ENCODE measurements at regions not wholly inside any gene's neighbourhood (a gene's known extent, or its start where the extent isn't known, plus 50 kb on each side); places are given as distances from the start of the nearest gene placed in this dataset.

DNA sequence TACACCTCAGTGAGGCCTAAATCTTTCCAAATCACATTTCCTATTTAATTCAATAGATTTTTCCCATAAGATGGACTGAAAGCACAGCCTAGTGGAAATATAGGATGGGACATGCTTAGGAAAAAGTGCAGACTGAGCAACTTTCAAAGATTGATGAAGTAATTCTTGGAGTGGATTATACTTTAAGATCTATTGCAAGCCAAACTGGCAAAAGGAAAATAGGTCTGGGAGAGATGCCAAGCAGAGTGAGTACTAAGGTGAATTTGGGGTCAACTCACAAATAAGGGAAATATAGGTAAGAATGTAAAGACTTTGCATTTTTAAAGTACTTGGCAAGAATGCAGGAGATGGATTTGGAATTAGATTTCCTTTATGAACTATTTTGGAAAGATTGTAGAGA lies 170.2 kb upstream of the FOXG1 start (continued):
- TF ChIP-seq ZBTB17 (tag by site-specific recombination; IDR thresholded peaks at IDR 0.05) = no peak

DNA sequence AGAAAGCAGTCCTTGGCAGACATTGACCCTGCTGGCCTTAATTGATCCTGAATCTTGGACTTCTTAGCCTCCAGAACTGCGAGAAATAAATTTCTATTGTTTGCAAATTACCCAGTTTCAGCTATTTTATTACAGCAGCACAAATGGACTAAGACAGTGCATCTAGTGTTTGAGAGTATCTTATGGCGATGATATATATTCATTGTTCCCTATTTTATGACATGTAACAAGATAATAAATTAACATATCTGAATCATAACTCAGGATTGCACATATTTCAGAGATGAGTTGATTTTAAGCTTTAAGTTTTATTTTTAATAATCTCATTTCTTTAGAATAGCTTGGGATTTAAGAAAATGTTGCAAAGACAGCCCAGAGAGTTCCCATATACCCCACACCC lies 167.4 kb upstream of the FOXG1 start:
- Histone ChIP-seq H3K27ac (ENCODE audit: extremely low read depth, low read depth, low read length) (no peak overlapping the region), H3K36me3 (ENCODE audit: control insufficient read depth in 2 of 2, insufficient read depth in 1 of 2, low read length in 2 of 2) (no peaks in the 10 kb centered on the region), H3K9me3 (ENCODE audit: control insufficient read depth, insufficient read depth, low read depth, low read length) (no peaks in the 10 kb centered on the region), H3K4me3 (ENCODE audit: low read depth, low read length) (no peak overlapping the region), H3K4me1 (ENCODE audit: control insufficient read depth, insufficient read depth, low read length) (no peaks in the 10 kb centered on the region)
- ChIA-PET POLR2A (no interaction called here), CTCF (interaction anchor here (3.3 kb wide), 1 partner anchor 10 kb away, joined by 11 read pairs; no protein-coding TSS in a partner anchor)
- TF ChIP-seq, protein P1, sequence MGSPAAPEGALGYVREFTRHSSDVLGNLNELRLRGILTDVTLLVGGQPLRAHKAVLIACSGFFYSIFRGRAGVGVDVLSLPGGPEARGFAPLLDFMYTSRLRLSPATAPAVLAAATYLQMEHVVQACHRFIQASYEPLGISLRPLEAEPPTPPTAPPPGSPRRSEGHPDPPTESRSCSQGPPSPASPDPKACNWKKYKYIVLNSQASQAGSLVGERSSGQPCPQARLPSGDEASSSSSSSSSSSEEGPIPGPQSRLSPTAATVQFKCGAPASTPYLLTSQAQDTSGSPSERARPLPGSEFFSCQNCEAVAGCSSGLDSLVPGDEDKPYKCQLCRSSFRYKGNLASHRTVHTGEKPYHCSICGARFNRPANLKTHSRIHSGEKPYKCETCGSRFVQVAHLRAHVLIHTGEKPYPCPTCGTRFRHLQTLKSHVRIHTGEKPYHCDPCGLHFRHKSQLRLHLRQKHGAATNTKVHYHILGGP (tag by site-specific recombination; IDR thresholded peaks at IDR 0.05) = no peak
- TF ChIP-seq KLF7 (tag by site-specific recombination; IDR thresholded peaks at IDR 0.05; ENCODE audit: borderline replicate concordance) (no peak), PRDM1 (tag by site-specific recombination; IDR thresholded peaks at IDR 0.05) (no peak), ZBTB8A (tag by site-specific recombination; IDR thresholded peaks at IDR 0.05) (no peak), ZFP3 (tag by site-specific recombination; IDR thresholded peaks at IDR 0.05; ENCODE audit: low read depth) (no peak), ZNF473 (tag by site-specific recombination; IDR thresholded peaks at IDR 0.05) (no peak), ZNF76 (tag by site-specific recombination; IDR thresholded peaks at IDR 0.05; ENCODE audit: borderline replicate concordance, low read depth) (no peak), YY2 (tag by site-specific recombination; IDR thresholded peaks at IDR 0.05) (no peak), ZNF19 (tag by site-specific recombination; IDR thresholded peaks at IDR 0.05; ENCODE audit: low read depth) (no peak), ZNF596 (tag by site-specific recombination; IDR thresholded peaks at IDR 0.05) (no peak), ZBTB7A (tag by site-specific recombination; IDR thresholded peaks at IDR 0.05; ENCODE audit: low read depth) (no peak), ZNF366 (tag by site-specific recombination; conservative IDR thresholded peaks at IDR 0.05) (no peak), ZNF350 (tag by site-specific recombination; IDR thresholded peaks at IDR 0.05) (no peak), GLIS1 (tag by site-specific recombination; IDR thresholded peaks at IDR 0.05) (no peak), ZNF175 (tag by site-specific recombination; IDR thresholded peaks at IDR 0.05) (no peak), ZNF121 (tag by site-specific recombination; IDR thresholded peaks at IDR 0.05) (no peak)
- TF ChIP-seq, protein P2, sequence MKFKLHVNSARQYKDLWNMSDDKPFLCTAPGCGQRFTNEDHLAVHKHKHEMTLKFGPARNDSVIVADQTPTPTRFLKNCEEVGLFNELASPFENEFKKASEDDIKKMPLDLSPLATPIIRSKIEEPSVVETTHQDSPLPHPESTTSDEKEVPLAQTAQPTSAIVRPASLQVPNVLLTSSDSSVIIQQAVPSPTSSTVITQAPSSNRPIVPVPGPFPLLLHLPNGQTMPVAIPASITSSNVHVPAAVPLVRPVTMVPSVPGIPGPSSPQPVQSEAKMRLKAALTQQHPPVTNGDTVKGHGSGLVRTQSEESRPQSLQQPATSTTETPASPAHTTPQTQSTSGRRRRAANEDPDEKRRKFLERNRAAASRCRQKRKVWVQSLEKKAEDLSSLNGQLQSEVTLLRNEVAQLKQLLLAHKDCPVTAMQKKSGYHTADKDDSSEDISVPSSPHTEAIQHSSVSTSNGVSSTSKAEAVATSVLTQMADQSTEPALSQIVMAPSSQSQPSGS (tag by site-specific recombination; IDR thresholded peaks at IDR 0.05; ENCODE audit: low read depth) = no peak
- TF ChIP-seq, protein P3, sequence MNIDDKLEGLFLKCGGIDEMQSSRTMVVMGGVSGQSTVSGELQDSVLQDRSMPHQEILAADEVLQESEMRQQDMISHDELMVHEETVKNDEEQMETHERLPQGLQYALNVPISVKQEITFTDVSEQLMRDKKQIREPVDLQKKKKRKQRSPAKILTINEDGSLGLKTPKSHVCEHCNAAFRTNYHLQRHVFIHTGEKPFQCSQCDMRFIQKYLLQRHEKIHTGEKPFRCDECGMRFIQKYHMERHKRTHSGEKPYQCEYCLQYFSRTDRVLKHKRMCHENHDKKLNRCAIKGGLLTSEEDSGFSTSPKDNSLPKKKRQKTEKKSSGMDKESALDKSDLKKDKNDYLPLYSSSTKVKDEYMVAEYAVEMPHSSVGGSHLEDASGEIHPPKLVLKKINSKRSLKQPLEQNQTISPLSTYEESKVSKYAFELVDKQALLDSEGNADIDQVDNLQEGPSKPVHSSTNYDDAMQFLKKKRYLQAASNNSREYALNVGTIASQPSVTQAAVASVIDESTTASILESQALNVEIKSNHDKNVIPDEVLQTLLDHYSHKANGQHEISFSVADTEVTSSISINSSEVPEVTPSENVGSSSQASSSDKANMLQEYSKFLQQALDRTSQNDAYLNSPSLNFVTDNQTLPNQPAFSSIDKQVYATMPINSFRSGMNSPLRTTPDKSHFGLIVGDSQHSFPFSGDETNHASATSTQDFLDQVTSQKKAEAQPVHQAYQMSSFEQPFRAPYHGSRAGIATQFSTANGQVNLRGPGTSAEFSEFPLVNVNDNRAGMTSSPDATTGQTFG (tag by site-specific recombination; IDR thresholded peaks at IDR 0.05; ENCODE audit: borderline replicate concordance) = no peak
- TF ChIP-seq, protein P4, sequence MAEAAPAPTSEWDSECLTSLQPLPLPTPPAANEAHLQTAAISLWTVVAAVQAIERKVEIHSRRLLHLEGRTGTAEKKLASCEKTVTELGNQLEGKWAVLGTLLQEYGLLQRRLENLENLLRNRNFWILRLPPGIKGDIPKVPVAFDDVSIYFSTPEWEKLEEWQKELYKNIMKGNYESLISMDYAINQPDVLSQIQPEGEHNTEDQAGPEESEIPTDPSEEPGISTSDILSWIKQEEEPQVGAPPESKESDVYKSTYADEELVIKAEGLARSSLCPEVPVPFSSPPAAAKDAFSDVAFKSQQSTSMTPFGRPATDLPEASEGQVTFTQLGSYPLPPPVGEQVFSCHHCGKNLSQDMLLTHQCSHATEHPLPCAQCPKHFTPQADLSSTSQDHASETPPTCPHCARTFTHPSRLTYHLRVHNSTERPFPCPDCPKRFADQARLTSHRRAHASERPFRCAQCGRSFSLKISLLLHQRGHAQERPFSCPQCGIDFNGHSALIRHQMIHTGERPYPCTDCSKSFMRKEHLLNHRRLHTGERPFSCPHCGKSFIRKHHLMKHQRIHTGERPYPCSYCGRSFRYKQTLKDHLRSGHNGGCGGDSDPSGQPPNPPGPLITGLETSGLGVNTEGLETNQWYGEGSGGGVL (tag by site-specific recombination; IDR thresholded peaks at IDR 0.05) = no peak

All from HEK293 (cell line).